ENCODE measurements at regions not wholly inside any gene's neighbourhood (a gene's known extent, or its start where the extent isn't known, plus 50 kb on each side); places are given as distances from the start of the nearest gene placed in this dataset.

- intact Hi-C loops (cut with micrococcal nuclease) = no loop called here
- no peak overlapping the region for H3K9ac ChIP-seq (ENCODE audit: insufficient read depth in 1 of 2, low read depth in 2 of 2, low read length in 2 of 2)
- no peak for DNase-seq (ENCODE audit: extremely low read depth in 1 of 4, low spot score in 3 of 4)
- H3K36me3 ChIP-seq (ENCODE audit: control insufficient read depth, insufficient read depth, low read length) = no peaks in the 10 kb centered on the region
- CTCF ChIA-PET (ENCODE audit: low intra/inter-chr PET ratio) = no interaction called here
- H3K4me2 ChIP-seq (ENCODE audit: insufficient read depth, low read length) = no peak overlapping the region
- H3K4me3 ChIP-seq = no peak overlapping the region
- H3K4me1 ChIP-seq (replicated peaks in 1 of 2; ENCODE audit: control insufficient read depth in 2 of 2, insufficient read depth in 2 of 2, low read length in 2 of 2) = no peaks in the 10 kb centered on the region
- no peak for ATAC-seq
- no TSS peak for BruUV-seq (replicated peaks)
- in situ Hi-C loops (cut with MboI) = no loop called here
- WGBS (ENCODE audit: insufficient coverage, low coverage, missing lambda C conversion rate) = 0% methylated on average over 1 of the region's 1 CpG
- no peak overlapping the region for H2AFZ ChIP-seq (ENCODE audit: low read depth, low read length)
- no peak for FAIRE-seq
- no peaks in the 10 kb centered on the region for H3K27me3 ChIP-seq (ENCODE audit: control insufficient read depth in 2 of 2, insufficient read depth in 2 of 2, low read length in 2 of 2)
- H3K9me1 ChIP-seq (ENCODE audit: control insufficient read depth, insufficient read depth, low read length) = no peaks in the 10 kb centered on the region
- no peaks in the 10 kb centered on the region for H3K9me3 ChIP-seq (replicated peaks; ENCODE audit: control insufficient read depth, insufficient read depth, low read depth, low read length)
- H3K27ac ChIP-seq (ENCODE audit: extremely low read depth, low read depth, low read length) = no peak overlapping the region
- H3K79me2 ChIP-seq (ENCODE audit: control insufficient read depth, insufficient read depth, low read length) = no peaks in the 10 kb centered on the region
- POLR2A ChIA-PET = no interaction called here
- H4K20me1 ChIP-seq (replicated peaks; ENCODE audit: control insufficient read depth, insufficient read depth, low read length) = no peaks in the 10 kb centered on the region
- no peak for TF ChIP-seq SREBF2 (CRISPR knock-in tag; IDR thresholded peaks at IDR 0.05)
- no peak for TF ChIP-seq ILF3 (IDR thresholded peaks at IDR 0.05; ENCODE audit: borderline replicate concordance)
- TF ChIP-seq ZNF717 (CRISPR knock-in tag; IDR thresholded peaks at IDR 0.05) = no peak
- no peak for TF ChIP-seq TCF3 (CRISPR knock-in tag; IDR thresholded peaks at IDR 0.05)
- no peak for TF ChIP-seq RFX1 (IDR thresholded peaks at IDR 0.05)
- no peak for TF ChIP-seq CBFA2T3 (IDR thresholded peaks at IDR 0.05)
- no peak for TF ChIP-seq HNRNPUL1 (IDR thresholded peaks at IDR 0.05; ENCODE audit: low read length)
- TF ChIP-seq SMARCA4 (IDR thresholded peaks at IDR 0.05) = no peak
- TF ChIP-seq MEF2D (tag; conservative IDR thresholded peaks at IDR 0.05; ENCODE audit: low read depth) = no peak
- no peak for TF ChIP-seq TAF7 (tag; IDR thresholded peaks at IDR 0.05)
- no peak for TF ChIP-seq AFF1 (IDR thresholded peaks at IDR 0.05; ENCODE audit: low read depth in 1 of 2, partially characterized antibody in 2 of 2)
- TF ChIP-seq TCF15 (CRISPR knock-in tag; IDR thresholded peaks at IDR 0.05) = no peak
- no peak for TF ChIP-seq E2F8 (IDR thresholded peaks at IDR 0.05; ENCODE audit: low read depth, partially characterized antibody)
- no peak for TF ChIP-seq GABPB2 (CRISPR knock-in tag; conservative IDR thresholded peaks at IDR 0.05)
Observed at GRCh38 chr6:19159089-19159488, 678.1 kb upstream of the ID4 start.
